ENCODE measurements at regions not wholly inside any gene's neighbourhood (a gene's known extent, or its start where the extent isn't known, plus 50 kb on each side); places are given as distances from the start of the nearest gene placed in this dataset.
A peak's percentile ranks its signal among the peaks of the same experiment; 100 is the strongest.

GRCh38 chrX:13167481-13168231, 123.2 kb upstream of the FAM9C start:
- Histone ChIP-seq H3K4me3 (ENCODE audit: low read depth in 2 of 2, low read length in 1 of 2) (no peak overlapping the region), H3K9ac (peak overlapping the region; percentile 40; the same call in 1 of the 2 replicates), H2AFZ (ENCODE audit: low read depth) (peak overlapping the region; percentile 88), H3K27me3 (ENCODE audit: insufficient read depth) (no peaks in the 10 kb centered on the region), H3F3A (replicated peaks; ENCODE audit: insufficient read depth) (peaks cover 14% of the 10 kb centered on the region), H3K9me2 (no peaks in the 10 kb centered on the region), H3K27ac (ENCODE audit: low read depth in 2 of 2, low read length in 1 of 2) (peak overlapping the region; percentile 87 to 91), H3K9me3 (no peaks in the 10 kb centered on the region; the same call in 1 of the 2 replicates), H3K4me1 (ENCODE audit: control insufficient read depth in 1 of 2, insufficient read depth in 2 of 2, low read depth in 1 of 2, low read length in 1 of 2) (peaks cover 10 to 22% of the 10 kb centered on the region in 2 experiments), H3K79me2 (ENCODE audit: insufficient read depth) (no peaks in the 10 kb centered on the region), H3K4me2 (peak overlapping the region; percentile 58), H3K36me3 (replicated peaks in 1 of 2; ENCODE audit: control insufficient read depth in 1 of 2, insufficient read depth in 2 of 2, low read length in 1 of 2) (no peaks in the 10 kb centered on the region), H4K20me1 (ENCODE audit: insufficient read depth) (no peaks in the 10 kb centered on the region)
- POLR2A ChIA-PET: no interaction called here
- CTCF ChIA-PET: no interaction called here
- peak; percentile 20 for DNase-seq
- WGBS (ENCODE audit: low lambda C conversion rate): 40% methylated on average over 9 of the region's 9 CpGs
- TF ChIP-seq POLR2AphosphoS5 (IDR thresholded peaks at IDR 0.05; ENCODE audit: low read depth, low read length) (peak; percentile 39; the same call in 1 of the 2 replicates), REST (IDR thresholded peaks at IDR 0.05; ENCODE audit: low read depth, low read length) (no peak), NFIC (IDR thresholded peaks at IDR 0.05; ENCODE audit: borderline replicate concordance) (0 out of 2 replicates have a peak, but pooled peaks have one; percentile 24), USF2 (IDR thresholded peaks at IDR 0.05; ENCODE audit: borderline replicate concordance, low read depth, low read length) (no peak), RFX5 (IDR thresholded peaks at IDR 0.05; ENCODE audit: low read length) (no peak), USF1 (IDR thresholded peaks at IDR 0.05; ENCODE audit: borderline replicate concordance, low read depth) (no peak), NRF1 (IDR thresholded peaks at IDR 0.05; ENCODE audit: low read depth, low read length) (no peak), SIN3A (IDR thresholded peaks at IDR 0.05; ENCODE audit: borderline replicate concordance, low read depth, low read length) (no peak), RXRA (IDR thresholded peaks at IDR 0.05; ENCODE audit: borderline replicate concordance, low read depth) (peak; percentile 93), EP300 (IDR thresholded peaks at IDR 0.05; ENCODE audit: borderline replicate concordance in 1 of 2, low read depth in 1 of 2, low read length in 1 of 2) (0 out of 4 replicates have a peak, but pooled peaks of 1 of the 2 experiments have one; percentile 27), TCF12 (IDR thresholded peaks at IDR 0.05) (peak; percentile 90), MEF2A (IDR thresholded peaks at IDR 0.05; ENCODE audit: borderline replicate concordance, low read depth) (no peak), GATA2 (CRISPR knock-in tag; IDR thresholded peaks at IDR 0.05) (no peak), TEAD4 (IDR thresholded peaks at IDR 0.05; ENCODE audit: borderline replicate concordance, insufficient read depth) (no peak), ELF1 (IDR thresholded peaks at IDR 0.05) (no peak), MXI1 (IDR thresholded peaks at IDR 0.05; ENCODE audit: low read depth, low read length) (no peak), CHD2 (IDR thresholded peaks at IDR 0.05; ENCODE audit: low read length, partially characterized antibody) (no peak), ZBTB33 (IDR thresholded peaks at IDR 0.05; ENCODE audit: borderline replicate concordance, low read depth) (no peak), YY1 (IDR thresholded peaks at IDR 0.05; ENCODE audit: low read depth) (no peak), FOXM1 (IDR thresholded peaks at IDR 0.05; ENCODE audit: low read depth) (no peak), EZH2phosphoT487 (IDR thresholded peaks at IDR 0.05; ENCODE audit: borderline replicate concordance, low read depth) (no peak), MAX (IDR thresholded peaks at IDR 0.05; ENCODE audit: low read depth) (no peak), JUND (IDR thresholded peaks at IDR 0.05) (no peak; the same call in 1 of the 2 replicates), CTCF (IDR thresholded peaks at IDR 0.05) (no peak)
